Activated CD4-positive, alpha-beta T cell treated with anti-CD3 and anti-CD28 coated beads, Interleukin-2, amount 50 U/mL, for 16 hours (primary cell): ENCODE measurements at regions not wholly inside any gene's neighbourhood (a gene's known extent, or its start where the extent isn't known, plus 50 kb on each side); places are given as distances from the start of the nearest gene placed in this dataset.
A peak's percentile ranks its signal among the peaks of the same experiment; 100 is the strongest.
"Not testable (repeated sequence)": the region's sequence is repeated elsewhere in the genome, so short reads cannot be mapped to it uniquely, and the experiment has no call there.

Experiments
- DNase-seq: peaks from one replicate; pipeline ENCODE4 v3.0.0-alpha.2; 2020

DNA sequence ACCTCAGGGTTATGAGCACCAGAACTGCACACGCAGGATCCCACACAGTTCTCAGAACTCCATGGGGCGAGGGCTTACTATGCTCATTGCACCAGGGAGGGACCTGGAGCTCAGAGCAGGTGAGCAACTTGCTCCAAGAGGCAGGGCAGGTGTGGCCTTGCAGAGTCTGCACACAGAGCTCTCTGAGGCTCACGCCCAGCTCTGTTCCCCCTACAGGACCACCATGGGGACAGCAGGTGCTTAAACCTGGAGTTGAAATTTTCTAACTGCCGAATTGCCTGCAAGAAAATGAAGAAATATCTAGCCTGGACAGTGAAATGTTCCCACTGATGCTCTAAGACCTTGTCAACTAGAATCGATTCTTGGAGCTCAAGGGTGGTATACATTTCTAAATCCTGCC lies 49.9 kb upstream of the MSMB start:
- not testable (repeated sequence) for DNase-seq

DNA sequence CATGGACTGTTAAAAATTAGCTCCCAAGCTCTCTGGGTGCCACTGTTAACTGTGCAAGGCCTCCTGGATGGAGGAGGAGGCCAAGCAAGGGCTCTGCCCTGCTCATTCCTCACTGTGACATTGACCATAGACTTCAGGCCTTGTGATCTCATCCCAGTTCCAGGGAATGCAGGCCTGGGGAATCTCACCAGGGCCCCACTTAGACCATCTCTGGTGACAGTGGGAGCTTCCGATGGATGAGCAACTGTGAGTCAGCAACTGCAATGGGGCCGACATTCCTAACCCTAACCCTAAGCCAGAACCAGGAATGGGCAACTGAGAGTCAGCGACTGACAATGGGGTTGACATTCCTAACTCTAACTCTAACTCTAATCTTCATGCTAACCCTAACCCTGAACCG lies 50.4 kb upstream of the MSMB start:
- no peak for DNase-seq

DNA sequence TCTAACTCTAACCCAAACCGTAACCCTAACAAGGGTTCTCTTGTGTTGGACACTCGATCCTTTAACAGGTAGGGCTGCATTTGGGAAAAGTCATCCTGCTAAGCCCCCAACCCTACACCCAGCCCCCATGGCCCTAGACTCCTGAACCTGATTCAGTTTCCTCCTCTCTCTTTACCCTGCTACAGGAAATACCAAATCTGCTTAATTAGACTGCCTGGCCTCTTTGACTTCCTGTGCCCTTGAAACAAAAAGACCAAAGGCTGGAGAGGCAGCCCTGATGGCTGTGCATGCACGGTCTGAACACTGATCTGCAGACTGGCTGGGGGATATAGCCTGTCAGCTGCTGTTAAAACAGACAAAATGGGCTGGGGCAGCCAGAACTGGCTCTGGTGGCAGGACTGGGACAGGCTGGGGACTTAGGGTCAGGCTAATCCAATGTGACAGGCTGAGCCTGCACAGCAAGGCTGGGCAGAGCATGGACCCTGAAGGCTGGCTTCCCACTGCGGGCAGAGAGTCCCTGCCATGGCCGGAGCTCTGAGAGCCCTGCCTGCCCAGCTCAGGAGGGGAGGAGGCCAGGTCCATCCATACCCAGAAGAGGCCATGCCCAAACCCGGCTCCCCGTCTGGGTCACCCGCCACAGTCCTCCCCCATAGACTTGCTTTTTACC lies 51.0 kb upstream of the MSMB start:
- DNase-seq: peak; percentile 15

DNA sequence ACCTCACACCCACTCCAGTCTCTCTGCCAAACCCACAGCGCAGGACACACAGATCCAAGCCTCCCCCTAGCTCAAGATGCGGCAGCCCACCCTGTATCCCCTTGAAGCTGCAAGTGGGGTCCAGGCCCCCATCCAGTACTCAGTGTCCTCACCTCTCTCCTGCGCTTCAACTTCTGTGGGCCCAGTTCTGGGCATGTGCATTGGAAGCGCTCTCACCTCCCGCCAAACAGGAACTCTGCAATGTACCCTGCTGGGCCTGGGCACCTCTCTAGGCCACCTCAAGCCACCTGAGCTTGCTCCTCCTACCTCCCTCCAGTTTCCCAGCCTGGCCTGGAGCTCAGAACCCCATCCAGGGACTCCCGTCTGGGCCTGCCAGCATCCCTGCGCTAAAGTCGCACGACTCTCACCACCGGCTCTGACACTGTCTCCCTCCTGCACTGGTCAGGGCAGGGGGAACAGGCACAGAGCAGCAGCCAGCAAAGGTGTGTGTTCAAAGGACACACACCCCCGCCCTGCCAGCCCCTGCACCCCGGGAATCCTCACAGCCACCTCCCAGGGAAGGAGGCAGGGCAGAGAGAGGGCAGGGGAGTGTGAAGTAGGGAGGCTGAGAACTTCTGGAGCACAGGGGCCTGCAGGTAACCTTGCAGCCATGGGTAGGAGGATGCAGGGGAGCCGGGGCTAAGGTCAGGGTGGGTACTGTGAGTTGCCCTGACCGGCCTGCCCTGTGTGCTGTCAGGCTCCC lies 51.7 kb upstream of the MSMB start:
- DNase-seq: no peak

DNA sequence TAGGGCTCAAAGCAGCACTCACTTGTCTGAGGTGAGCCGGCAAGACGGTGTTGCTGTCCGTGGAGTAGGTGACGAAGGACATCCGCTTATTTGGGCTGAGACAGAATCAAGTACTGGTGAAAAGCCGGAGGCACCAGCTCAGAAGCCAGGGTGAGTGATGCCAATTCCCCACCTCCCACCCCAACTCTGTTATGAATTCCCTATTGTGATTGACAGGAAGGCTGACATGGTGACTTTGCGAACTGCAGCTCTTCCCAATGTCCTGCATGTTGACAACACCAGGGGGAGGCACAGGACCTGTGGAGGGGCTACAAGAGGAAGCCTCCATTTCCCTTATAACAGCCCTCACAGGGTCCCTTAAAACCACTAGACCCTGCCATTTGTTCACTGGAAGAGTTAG lies 52.3 kb upstream of the MSMB start:
- DNase-seq: no peak

DNA sequence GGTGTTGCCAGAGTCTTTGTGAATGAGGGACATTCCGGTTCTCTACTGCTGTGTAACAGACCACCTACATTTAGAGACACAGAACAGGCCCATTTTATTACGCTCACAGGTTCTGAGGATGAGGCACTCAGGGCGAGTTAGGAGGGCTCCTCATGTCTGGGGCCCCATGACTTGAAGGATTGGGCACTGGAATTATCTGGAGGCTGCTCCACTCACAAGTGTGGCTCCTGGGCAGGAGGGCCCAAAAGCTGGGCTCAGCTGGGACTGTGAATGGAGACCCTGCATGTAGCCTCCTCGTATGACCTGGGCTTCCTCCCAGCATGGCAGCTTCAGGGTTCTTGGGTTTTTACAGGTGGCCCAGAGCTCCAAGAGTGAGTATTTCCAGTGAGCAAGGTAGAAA lies 52.9 kb upstream of the MSMB start:
- not testable (repeated sequence) for DNase-seq

DNA sequence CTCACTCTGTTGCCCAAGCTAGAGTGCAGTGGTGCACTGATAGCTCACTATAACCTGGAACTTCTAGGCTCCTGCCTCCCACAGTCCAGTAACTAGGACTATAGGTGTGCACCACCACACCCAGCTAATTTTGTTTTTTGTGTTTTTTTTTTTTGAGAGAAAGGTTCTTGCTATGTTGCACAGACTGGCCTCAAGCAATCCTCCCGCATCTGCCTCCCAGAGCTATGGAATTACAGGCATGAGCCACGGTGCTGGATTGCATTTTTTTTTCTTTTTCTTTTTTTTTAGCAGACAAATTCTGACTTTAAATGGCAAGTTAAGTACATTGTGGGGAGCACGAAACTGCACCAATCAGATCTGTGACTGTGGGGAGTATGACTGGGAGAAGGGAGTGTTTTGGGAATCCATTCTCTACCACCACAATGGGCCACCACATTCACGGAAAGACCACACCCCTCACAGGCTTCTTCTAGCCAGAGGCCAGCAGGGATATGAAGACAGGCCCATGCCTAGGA lies 58.1 kb upstream of the MSMB start:
- DNase-seq: no peak

DNA sequence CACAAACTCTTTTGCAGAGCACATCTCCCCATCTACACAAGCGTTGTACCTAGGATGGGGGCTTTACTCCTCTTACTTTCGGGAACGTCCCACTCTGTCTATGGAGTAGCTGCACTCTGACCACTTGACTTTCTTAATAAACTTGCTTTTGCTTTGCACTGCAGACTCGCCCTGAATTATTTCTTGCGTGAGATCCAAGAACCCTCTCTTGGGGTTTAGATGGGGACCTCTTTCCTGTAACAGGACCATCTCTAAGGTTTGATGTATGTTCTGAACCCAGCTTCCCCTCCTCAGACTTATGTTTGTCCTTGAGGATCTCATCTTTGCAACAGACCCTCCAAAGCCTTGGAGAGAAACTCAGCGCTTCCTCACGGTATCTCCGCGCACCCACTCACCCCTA lies 59.3 kb upstream of the MSMB start:
- not testable (repeated sequence) for DNase-seq

DNA sequence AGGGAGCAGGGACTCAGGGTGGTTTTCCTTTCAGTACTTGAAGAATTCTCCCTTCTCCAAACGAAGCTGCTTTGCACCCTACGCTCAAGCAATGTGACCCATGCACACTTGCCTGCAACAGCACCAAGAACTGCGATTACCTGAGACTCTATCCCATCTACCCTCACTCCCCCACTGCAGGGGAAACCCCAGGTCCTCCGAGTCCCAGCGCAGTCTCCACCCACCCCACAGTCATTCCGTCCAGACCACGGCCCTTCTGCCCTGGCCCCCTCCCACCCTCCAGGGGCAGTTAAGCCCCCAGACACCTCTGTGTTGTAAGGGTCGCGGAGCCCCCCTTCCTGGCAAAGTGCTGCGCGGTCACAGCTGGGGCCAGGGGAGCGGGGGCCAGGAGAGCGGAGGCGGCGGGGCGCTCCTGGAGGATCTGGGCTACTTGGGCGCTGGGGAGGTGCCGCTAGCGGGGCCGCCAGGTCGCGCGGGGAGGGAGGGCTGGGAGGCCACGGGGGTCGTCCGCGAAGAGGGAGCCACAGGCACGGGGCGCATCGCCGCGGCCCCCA lies 59.9 kb upstream of the MSMB start:
- DNase-seq: not testable (repeated sequence)

DNA sequence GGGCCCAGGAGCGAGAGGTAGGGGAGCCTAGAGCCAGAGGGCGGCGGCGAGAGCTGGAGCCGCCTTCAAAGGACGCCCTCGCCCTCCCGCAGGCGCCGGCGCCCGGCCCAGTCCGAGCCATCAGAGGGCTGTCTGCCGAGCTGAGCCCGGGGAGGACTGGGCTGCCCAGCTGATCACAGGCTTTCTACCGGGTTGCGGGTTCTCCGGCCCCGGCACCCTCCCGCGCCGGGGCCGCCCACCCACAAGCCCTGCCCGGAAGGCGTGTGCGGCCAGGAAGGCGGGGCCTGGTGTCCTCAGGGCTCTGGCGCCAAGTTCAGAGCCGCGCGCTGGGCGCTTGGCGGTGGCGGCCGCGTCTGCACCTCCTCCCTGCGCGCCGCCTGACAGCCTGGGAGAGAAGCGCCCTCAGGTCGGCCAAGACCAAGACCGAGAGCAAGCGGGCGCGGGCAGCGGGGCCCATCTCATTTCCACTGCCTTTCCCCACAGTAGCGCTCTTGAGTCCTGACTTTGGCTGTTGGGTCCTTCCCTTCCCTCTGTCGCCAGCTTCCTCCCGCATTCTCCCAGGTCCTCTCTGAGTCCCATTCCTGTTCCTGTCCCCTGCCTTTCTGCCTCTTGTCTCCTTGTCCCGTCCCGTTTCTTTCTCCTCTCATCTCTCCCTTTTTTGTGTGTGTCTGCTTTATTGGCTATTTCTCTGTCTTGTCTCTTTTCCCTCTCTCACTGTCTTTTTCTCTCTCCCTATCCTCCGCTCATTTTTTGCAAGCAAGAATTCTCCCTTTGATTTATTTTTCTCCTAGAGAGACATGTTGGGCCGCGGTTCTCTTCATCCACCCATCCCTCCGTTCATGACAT lies 60.6 kb upstream of the MSMB start:
- peak; percentile 53 for DNase-seq

DNA sequence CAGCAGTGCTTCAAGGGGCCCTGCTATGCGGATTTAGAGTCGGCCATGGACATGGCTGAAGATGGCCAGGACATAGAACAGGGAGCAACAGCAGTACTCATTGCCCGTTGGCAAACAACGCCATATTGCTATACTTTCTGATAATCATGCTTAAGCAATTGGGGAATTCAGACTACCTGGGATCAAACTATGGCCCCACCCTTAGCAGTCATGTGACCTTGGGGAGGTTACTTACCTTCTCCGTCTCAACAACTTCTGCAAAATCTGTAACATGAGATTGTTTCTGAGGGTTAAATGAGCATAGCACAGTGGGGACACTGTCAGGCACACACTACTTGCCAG lies 62.1 kb upstream of the MSMB start:
- DNase-seq: not testable (repeated sequence)

DNA sequence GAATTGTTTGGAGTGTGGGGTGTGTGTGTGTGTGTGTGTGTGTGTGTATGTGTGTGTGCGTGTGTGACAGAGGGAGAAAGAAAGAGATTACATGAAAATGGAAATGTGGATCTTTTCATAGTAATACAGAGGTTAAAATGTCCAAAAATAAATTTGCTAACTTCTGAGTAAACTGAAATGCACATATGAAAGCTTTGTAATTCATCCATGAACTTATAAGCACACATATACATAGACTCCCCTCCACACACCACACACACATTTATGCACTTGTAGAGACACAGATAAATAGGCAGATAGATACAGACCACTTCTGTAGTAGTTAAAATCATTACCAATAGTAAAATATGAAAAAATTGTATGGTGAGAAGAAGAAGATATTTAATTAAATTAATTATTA lies 108.2 kb upstream of the MSMB start:
- not testable (repeated sequence) for DNase-seq

DNA sequence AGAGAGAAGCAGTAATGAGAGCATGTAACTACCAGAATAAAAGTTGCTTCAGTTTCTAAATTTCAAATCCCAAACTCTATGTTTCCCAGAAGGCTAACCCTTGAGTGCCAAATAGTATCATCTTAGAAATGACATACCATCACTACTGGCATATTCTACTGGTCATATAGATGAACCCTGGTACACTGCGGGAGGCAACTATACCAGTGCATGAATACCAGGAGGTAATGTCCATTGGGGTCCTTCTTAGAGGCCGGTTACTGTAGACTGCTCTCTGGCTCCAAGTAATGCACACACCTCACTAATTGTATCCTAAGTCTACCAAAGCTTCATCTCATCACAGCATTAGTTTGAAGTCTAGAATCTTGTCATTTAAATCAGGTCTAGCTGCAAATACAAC lies 108.6 kb upstream of the MSMB start:
- not testable (repeated sequence) for DNase-seq

DNA sequence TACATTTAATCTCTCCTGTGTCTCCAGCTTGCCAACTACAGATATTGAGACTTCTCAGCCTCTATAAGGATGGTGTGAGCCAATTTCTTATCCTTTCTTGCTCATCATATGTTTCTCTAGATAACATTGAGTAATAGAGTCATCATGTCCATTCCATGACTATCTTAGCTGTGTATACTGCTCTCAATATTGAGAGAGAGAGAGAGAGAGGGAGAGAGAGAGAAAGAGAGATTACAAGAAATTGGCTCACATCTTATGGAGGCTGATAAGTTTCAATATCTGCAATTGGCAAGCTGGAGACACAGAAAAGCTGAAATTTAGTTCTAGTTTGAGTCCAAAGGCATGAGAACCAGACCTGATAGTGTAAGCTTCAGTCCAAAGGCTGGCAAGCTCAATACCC lies 110.8 kb upstream of the MSMB start:
- not testable (repeated sequence) for DNase-seq

DNA sequence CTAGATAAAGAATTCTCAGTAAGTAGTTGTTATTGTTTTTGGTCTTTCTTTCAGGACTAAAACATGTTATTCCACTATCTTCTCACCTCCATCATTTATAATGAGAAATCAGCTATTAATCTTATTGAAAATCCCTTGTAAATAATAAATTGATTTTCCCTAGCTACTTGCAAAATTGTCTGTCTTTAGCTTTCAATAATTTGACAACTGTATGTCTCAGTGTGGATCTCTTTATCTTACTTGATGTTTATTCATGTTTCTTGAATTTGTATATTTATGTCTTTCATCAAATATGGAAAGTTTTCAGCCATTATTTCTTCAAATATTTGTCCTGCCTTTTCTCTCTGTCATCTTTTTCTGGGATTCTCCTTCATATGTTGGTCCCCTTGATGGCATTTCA lies 117.1 kb upstream of the ANTXRL start:
- DNase-seq: no peak

DNA sequence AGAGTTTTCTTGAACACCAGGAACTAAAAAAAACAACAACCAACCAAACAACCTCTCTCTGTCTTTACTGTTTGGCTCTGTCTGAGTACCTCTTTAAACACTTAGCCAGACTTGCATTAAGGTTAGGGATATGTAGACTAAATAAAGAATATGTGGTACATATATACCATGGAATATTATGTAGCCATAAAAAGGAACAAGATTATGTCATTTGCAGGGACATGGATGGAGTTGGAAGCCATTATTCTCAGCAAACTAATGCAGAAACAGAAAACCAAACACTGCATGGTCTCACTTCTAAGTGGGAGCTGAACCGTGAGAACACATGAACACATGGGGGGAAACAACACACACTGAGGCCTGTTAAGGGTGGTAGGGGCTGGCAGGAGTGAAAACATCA lies 116.0 kb upstream of the ANTXRL start:
- no peak for DNase-seq

DNA sequence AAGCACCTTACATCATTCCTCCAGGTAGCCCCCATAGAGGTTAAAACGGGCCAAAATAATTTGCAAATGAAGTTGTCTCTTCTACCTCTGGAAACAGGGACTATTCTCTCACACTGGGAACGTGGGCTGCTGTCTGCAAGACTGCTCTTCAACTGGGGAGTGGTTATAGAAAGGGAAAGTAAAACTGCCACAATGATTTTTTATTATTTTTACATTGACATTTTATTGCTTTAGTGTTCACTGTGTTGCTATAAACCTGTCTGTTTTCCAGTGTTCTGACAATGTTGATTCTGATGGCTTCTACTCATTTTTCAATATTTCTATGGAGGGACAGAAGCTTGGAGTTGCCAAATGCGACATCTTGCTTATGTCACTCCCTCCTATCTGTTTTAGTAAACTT lies 115.1 kb upstream of the ANTXRL start:
- DNase-seq: no peak

DNA sequence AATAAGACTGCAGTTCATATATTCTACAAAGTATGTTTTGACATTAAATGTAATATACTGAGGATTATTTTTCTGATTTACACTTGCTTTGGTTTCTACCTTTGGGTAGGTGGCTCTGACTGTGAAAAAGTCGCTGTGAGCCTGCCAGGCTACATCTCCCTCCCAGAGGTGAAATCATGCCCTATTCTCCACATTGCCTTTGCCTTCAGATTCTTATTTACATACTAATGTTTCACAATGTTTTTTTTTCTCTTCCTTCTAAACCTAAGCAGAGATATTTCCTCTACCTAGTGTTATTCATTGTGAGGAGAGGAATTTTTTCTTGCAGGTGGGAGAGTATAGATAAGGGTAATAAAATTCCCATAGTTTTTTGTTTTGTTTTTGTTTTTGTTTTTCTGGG lies 111.5 kb upstream of the ANTXRL start:
- no peak for DNase-seq

DNA sequence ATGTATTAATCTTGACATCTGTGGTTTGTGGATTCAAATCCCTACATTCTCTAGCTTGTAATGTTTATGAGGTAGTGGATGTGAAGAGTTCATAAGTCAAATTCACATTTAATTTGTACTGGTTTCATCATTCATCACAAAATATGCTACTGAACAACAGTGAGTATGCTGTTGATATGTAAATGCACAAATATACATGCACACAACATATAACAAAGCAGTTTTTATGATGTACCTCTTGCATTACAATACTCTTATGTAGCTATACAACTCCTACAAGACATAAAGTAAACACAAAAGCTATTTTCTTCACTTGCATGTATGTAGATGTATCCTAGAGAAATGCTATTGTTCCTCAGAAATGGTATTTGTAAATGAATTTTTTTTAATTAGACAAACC lies 111.0 kb upstream of the ANTXRL start:
- no peak for DNase-seq

DNA sequence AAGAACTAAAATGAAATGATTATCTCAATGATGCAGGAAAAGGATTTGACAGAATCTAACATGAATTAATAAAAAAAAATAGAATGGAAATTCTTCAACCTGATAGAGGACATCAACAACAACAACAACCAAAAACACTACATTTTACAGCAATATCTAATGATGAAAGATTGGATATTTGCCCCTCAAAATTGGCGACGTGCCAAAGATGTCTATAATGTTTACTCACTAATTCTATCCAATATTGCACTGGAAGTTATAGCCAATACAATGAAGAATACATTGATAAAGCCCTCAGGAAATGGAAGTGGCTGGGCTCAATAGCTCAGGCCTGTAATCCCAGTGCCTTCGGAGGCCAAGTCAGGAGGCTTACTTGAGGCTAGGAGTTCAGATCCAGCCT lies 99.4 kb upstream of the ANTXRL start:
- not testable (repeated sequence) for DNase-seq

DNA sequence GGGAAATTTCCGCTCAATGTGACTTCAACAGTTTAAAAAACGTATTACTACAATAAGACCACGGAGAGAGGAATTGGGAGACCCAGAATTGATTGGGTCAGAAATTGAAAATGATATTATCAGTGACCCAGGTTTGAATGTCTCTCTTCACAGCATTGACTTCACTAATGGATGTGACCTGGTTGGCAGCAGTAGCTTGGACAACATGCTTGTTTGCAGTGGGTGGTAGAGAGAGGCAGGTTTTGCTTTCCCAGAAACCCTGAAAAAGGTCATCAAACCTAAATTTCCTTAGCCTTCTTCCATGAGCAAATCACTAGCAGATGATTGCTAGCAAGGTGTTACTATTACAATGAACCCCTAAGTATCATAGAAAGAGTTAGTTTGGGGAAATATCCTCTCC lies 89.7 kb upstream of the ANTXRL start:
- no peak for DNase-seq

DNA sequence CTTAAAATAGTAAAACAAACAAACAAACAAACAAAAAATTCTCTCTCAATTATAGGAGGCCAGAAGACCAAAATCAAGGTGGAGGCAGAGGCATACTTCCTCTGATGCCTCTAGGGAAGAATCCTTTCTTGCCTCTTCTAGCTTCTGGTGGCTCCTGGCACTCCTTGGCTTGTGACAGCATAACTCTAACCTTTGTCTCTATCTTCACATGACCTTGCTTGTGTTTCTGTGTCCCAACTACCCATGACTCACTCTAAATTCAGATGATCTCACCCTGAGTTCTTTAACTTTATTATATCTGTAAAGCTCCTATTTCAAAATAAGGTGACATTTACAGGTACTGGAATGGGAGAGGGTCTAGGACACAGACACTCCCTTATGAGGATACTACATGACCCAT lies 88.3 kb upstream of the ANTXRL start:
- DNase-seq: no peak

DNA sequence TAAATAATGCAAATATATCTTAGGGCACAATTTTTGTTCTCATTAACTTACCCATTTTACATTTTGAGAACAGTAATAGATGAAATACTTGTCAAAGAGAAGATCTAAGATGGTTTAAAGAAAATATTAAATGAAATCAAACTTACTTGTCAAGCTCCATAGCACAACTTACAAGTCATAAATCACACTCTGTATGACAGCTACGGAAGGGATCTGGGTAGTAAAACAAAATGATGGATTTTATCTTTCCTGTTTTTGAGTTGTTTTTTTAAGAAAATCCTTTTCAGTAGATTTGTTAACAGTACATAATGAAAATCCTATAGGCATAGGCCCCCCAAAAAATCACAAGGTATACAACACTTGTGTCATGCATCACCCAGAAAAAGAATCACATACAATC lies 84.4 kb upstream of the ANTXRL start:
- DNase-seq: not testable (repeated sequence)
